Neural progenitor cell (in vitro differentiated cells): ENCODE measurements at regions not wholly inside any gene's neighbourhood (a gene's known extent, or its start where the extent isn't known, plus 50 kb on each side); places are given as distances from the start of the nearest gene placed in this dataset.

Source experiments
- EZH2phosphoT487 ChIP-seq: fragments of 200-600 bp; sonication (generic); IDR thresholded peaks from 2 replicates; pipeline ENCODE4 v1.6.1; 2017; ENCODE audit warnings: antibody characterized with exemption
- TF ChIP-seq, protein P1 (sequence below): fragments of 200-600 bp; sonication (generic); IDR thresholded peaks from 2 replicates; pipeline ENCODE4 v1.5.1; 2017; ENCODE audit warnings: antibody characterized with exemption, mild to moderate bottlenecking

DNA sequence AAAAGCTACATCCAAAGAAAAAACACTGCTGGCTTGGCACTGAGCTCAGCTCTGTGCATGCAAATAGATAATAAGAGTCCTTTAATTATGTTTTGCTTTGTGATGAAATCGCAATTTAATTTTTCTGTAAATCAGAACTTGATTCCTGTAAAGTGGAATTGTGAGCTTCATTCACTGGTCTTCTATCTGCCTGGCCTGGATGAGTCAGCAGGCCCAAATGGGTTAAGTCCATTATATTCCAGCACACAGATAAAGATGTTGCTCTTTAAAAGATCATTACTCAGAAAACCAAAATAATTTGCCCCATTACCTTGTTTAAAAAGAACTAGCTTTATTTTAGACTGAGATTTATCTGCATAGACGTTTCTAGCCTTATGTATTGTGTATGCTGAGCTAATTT lies 90.4 kb downstream of the CARTPT start:
- no peak for TF ChIP-seq EZH2phosphoT487
- TF ChIP-seq, protein P1, sequence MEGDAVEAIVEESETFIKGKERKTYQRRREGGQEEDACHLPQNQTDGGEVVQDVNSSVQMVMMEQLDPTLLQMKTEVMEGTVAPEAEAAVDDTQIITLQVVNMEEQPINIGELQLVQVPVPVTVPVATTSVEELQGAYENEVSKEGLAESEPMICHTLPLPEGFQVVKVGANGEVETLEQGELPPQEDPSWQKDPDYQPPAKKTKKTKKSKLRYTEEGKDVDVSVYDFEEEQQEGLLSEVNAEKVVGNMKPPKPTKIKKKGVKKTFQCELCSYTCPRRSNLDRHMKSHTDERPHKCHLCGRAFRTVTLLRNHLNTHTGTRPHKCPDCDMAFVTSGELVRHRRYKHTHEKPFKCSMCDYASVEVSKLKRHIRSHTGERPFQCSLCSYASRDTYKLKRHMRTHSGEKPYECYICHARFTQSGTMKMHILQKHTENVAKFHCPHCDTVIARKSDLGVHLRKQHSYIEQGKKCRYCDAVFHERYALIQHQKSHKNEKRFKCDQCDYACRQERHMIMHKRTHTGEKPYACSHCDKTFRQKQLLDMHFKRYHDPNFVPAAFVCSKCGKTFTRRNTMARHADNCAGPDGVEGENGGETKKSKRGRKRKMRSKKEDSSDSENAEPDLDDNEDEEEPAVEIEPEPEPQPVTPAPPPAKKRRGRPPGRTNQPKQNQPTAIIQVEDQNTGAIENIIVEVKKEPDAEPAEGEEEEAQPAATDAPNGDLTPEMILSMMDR, result no peak
